GM18861 (cell line): ENCODE measurements at regions not wholly inside any gene's neighbourhood (a gene's known extent, or its start where the extent isn't known, plus 50 kb on each side); places are given as distances from the start of the nearest gene placed in this dataset.
"Not testable (repeated sequence)": the region's sequence is repeated elsewhere in the genome, so short reads cannot be mapped to it uniquely, and the experiment has no call there.

ENCODE experiments used
- ATAC-seq: cut with Tn5 transposase; IDR thresholded peaks from one replicate; pipeline ENCODE4 v1.9.1; 2021; ENCODE audit not compliant: unreplicated experiment

DNA sequence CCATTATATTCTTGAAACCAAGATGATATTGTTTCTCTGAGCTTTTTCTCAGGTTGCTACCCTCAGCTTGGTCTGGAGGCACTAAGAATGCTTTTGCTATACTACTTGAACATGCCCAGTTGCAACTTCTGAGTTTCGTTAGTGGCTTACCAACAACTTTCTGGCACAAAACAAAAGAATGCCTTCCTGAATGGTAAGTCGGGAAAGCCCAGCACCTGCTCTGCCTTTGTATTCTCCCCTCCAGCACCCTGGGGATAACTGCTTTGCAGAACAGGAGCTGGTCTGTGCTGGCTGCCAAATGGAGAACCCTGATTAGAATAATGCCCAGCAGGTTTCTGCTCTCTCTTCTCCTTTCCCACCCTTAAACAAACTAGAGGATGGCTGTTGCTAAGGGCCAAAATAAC, 149.3 kb downstream of the TGFB2 start:
- no peak for ATAC-seq

- ATAC-seq, result no peak
Measured at GRCh38 chr1:218495931-218496330, 150.8 kb downstream of the TGFB2 start.

DNA sequence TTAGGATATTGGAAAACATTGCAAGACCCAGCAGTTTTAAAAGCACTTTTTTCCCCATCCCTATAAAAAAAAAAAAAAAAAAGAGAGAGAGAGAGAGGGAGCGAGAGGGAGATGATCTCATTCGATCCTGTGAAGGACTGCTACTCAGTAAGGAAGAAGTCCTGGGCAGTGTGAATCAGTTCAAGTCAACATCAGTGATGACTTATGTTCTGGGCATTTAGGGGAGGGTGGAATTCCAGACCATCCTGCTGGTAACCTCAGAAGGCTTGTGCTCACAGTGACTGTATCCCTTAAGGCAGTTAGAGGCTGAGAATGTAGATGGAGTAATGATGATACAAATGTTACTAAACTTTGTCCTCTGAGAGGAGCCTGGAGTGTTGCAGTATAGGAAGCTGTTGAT, 151.4 kb downstream of the TGFB2 start:
- no peak for ATAC-seq

GRCh38 chr1:218498056-218498938, 153.2 kb downstream of the TGFB2 start:
- no peak for ATAC-seq

GRCh38 chr1:218499011-218499691, 154.0 kb downstream of the TGFB2 start:
- ATAC-seq, result no peak

DNA sequence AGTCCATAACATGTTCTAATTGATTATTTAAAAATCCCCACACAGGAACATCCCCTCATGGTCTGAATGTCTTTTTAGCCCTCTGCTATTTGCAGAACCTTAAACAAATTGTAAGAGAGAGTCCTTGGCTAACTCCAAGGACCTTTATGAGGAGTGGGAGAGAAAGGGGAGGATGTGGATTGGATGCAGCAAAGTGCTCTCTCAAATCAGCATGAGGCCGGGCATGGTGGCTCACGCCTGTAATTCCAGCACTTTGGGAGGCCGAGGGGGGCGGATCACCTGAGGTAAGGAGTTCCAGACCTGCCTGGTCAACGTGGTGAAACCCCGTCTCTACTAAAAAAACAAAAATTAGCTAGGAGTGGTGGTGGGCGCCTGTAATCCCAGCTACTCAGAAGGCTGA, 154.8 kb downstream of the TGFB2 start:
- ATAC-seq, result no peak

DNA sequence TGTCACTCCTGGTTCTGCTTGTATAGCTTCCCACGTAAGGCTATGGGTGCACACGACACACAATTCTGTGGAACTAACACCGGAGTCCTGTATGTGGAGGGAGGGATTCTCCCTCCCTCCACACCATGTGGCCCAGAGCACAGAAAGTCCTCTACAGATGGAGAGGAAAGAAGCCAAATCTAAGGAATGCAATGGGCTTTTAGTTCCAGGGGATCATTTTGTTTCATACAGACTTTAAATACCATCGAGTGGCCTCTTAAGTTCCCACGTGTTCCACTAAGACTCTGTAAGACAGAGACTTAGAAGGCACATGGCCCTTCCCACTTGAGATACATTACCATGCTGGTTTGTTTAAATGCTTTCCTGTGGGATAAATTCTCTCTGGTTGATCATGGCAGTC, 156.0 kb downstream of the TGFB2 start:
- ATAC-seq, result no peak

GRCh38 chr1:218502383-218502782, 157.2 kb downstream of the TGFB2 start:
- no peak for ATAC-seq

- ATAC-seq, result no peak
Measured at GRCh38 chr1:218503102-218503501, 158.0 kb downstream of the TGFB2 start.

DNA sequence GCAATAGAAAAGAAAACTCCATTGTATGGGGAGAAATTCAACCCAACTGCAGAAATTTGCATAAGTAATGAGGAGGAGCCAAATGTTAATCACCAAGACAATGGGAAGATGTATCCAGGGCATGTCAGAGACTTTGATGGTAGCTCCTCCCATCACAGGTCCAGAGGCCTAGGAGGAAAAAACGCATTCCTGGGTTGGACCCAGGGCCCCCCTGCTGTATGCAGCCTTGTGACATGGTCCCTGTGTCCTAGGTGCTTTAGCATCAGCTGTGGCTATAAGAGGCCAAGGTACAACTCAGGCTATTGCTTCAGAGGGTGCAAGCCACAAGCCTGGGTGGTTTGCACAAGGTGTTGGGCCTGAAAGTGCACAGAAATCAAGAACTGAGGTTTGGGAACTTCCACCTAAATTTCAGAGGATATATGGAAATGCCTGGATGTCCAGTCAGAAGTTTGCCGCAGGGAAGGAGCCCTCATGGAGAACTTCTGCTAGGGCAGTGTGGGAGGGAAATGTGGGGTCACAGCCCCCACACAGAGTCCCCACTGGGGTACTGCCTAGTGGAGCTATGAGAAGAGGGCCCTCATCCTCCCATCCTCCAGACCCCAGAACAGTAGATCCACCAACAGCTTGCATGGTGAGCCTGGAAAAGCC, 162.3 kb downstream of the TGFB2 start:
- no peak for ATAC-seq

GRCh38 chr1:218510153-218510772, 165.1 kb downstream of the TGFB2 start:
- ATAC-seq, result peak; percentile 59

GRCh38 chr1:218513328-218513727, 168.2 kb downstream of the TGFB2 start:
- ATAC-seq, result no peak

DNA sequence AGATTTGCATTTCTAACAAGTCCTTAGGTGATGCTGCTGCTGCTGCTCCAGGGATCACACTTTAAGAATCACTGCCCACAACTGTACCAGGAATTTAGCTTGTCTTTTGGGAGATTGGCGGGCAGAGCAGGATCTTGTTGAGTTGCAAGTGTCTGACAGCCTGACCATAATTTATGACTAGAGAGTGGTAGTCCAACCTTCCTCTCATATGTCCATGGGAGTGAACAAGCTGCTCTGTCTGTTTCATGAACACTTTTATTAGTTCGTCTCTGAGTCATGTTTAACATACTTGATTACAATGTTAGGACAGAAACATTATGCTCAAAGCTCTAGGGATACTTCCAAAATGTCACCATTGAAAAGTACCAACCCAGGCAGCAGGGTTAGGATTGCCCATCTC, 169.6 kb downstream of the TGFB2 start:
- no peak for ATAC-seq

DNA sequence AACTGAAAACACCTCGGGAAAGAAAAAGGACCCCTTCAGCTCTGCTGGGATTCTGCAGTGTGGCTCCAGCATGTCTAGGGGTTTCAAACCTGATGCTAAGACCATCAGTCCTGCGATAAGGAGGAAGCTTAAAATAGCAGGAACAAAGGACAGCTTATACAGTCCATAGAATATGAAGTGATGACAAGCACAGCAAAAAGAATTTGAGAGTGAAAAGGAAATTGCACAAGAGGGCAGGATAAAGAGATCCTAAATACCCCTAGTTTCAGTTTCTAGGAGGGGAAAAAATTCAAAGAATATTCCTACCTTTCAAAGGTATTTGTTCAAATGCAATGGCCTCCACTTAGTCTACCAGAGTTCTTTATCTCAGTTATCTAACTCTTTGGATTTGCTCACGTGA, 171.4 kb downstream of the TGFB2 start:
- ATAC-seq, result no peak

- ATAC-seq, result no peak
Measured at GRCh38 chr1:218517459-218517858, 172.3 kb downstream of the TGFB2 start.

- ATAC-seq, result no peak
Measured at GRCh38 chr1:218518216-218518740, 173.1 kb downstream of the TGFB2 start.

DNA sequence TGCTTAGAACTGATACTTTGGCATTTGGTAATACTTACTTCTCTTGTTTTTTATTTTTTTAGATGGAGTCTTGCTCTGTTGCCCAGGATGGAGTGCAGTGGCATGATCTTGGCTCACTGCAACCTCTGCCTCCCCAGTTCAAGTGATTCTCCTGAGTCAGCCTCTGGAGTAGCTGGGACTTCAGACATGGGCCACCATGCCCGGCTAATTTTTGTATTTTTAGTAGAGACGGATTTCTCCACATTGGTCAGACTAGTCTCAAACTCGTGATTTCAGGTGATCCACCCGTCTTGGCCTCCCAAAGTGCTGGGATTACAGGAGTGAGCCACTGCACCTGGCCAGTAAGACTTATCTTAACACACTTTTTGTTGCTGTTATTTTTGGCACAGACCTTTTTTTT, 175.5 kb downstream of the TGFB2 start:
- ATAC-seq, result not testable (repeated sequence)

- peak; percentile 65 for ATAC-seq
Measured at GRCh38 chr1:218521414-218522169, 176.5 kb downstream of the TGFB2 start.

DNA sequence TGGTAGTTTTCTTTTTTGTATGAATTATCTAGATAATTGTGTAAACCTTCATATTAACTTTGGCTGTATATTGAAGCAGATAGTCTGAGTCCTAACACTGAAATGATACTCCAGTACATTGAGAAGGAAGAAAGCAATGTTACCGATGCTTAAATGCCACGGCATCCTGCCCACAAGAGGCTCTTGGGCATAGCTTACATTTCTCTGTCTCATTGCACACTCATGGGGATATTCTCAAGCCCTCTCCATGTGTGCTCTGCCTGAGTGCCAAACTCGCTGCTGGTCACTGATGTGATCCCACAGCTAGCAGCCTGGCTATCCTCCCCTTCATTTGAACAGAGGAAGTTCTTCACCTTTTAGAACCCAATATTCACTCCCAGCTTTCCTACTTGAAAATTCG, 179.4 kb downstream of the TGFB2 start:
- no peak for ATAC-seq

GRCh38 chr1:218525031-218525430, 179.9 kb downstream of the TGFB2 start:
- ATAC-seq, result no peak
